ENCODE measurements at regions not wholly inside any gene's neighbourhood (a gene's known extent, or its start where the extent isn't known, plus 50 kb on each side); places are given as distances from the start of the nearest gene placed in this dataset.

GRCh38 chr15:46892621-46893160 is 824.6 kb upstream of the SEMA6D start:
- no peaks in the 10 kb centered on the region for H3K36me3 Mint-ChIP-seq (ENCODE audit: low read depth)
- no peaks in the 10 kb centered on the region for H3K4me1 Mint-ChIP-seq
- peaks cover 20% of the 10 kb centered on the region for H3K27me3 Mint-ChIP-seq (ENCODE audit: insufficient read depth)
- no peak overlapping the region for H3K27ac ChIP-seq (ENCODE audit: low read depth, low read length)
- no peak for DNase-seq
- H3K4me3 ChIP-seq (ENCODE audit: low read length) = no peak overlapping the region
- 91 to 100% methylated on average over 1 to 4 of the region's 4 CpGs for WGBS, 2 experiments (ENCODE audit: insufficient coverage in 1 of 2, insufficient read length in 1 of 2)
- H3K4me3 Mint-ChIP-seq = no peak overlapping the region
- H3K27me3 ChIP-seq (ENCODE audit: control insufficient read depth, insufficient read depth, low read length, poor library complexity, severe bottlenecking) = peaks cover 30% of the 10 kb centered on the region
- H3K4me1 ChIP-seq (ENCODE audit: control insufficient read depth, insufficient read depth, low read length) = no peaks in the 10 kb centered on the region
- H3K36me3 ChIP-seq (ENCODE audit: control insufficient read depth, insufficient read depth, low read length) = no peaks in the 10 kb centered on the region
- no peak overlapping the region for H3K27ac Mint-ChIP-seq
- no peaks in the 10 kb centered on the region for H3K9me3 ChIP-seq (ENCODE audit: control insufficient read depth, low read length)
- H3K9ac ChIP-seq (ENCODE audit: extremely low read depth, low read length, poor library complexity, severe bottlenecking) = no peak overlapping the region
- no peak for TF ChIP-seq CTCF (conservative IDR thresholded peaks at IDR 0.05)
- H3K9me3 Mint-ChIP-seq = no peaks in the 10 kb centered on the region

GRCh38 chr15:46894644-46895043 is 822.7 kb upstream of the SEMA6D start:
- no peak for TF ChIP-seq CTCF (conservative IDR thresholded peaks at IDR 0.05)
- Histone ChIP-seq H3K4me3 (ENCODE audit: low read length) (no peak overlapping the region), H3K27me3 (ENCODE audit: control insufficient read depth, insufficient read depth, low read length, poor library complexity, severe bottlenecking) (peaks cover 49% of the 10 kb centered on the region), H3K36me3 (ENCODE audit: control insufficient read depth, insufficient read depth, low read length) (no peaks in the 10 kb centered on the region), H3K4me1 (ENCODE audit: control insufficient read depth, insufficient read depth, low read length) (no peaks in the 10 kb centered on the region), H3K9ac (ENCODE audit: extremely low read depth, low read length, poor library complexity, severe bottlenecking) (no peak overlapping the region), H3K27ac (ENCODE audit: low read depth, low read length) (no peak overlapping the region), H3K9me3 (ENCODE audit: control insufficient read depth, low read length) (no peaks in the 10 kb centered on the region)
- no peak overlapping the region for H3K27ac Mint-ChIP-seq
- no peaks in the 10 kb centered on the region for H3K9me3 Mint-ChIP-seq
- no peaks in the 10 kb centered on the region for H3K36me3 Mint-ChIP-seq (ENCODE audit: low read depth)
- H3K4me1 Mint-ChIP-seq = no peaks in the 10 kb centered on the region
- H3K27me3 Mint-ChIP-seq (ENCODE audit: insufficient read depth) = peaks cover 37% of the 10 kb centered on the region
- no peak overlapping the region for H3K4me3 Mint-ChIP-seq
- DNase-seq = no peak
- WGBS, 2 experiments (ENCODE audit: insufficient coverage in 1 of 2, insufficient read length in 1 of 2) = 91 to 100% methylated on average over 2 to 10 of the region's 10 CpGs

GRCh38 chr15:46897266-46897665 is 820.0 kb upstream of the SEMA6D start:
- H3K9me3 ChIP-seq (ENCODE audit: control insufficient read depth, low read length) = no peaks in the 10 kb centered on the region

More at GRCh38 chr15:46897266-46897665, 820.0 kb upstream of the SEMA6D start:
- Histone ChIP-seq H3K27ac (ENCODE audit: low read depth, low read length) (no peak overlapping the region), H3K9ac (ENCODE audit: extremely low read depth, low read length, poor library complexity, severe bottlenecking) (no peak overlapping the region), H3K27me3 (ENCODE audit: control insufficient read depth, insufficient read depth, low read length, poor library complexity, severe bottlenecking) (peaks cover 76% of the 10 kb centered on the region), H3K4me3 (ENCODE audit: low read length) (no peak overlapping the region), H3K36me3 (ENCODE audit: control insufficient read depth, insufficient read depth, low read length) (no peaks in the 10 kb centered on the region), H3K4me1 (ENCODE audit: control insufficient read depth, insufficient read depth, low read length) (no peaks in the 10 kb centered on the region)
- no peaks in the 10 kb centered on the region for H3K36me3 Mint-ChIP-seq (ENCODE audit: low read depth)
- DNase-seq = no peak
- H3K9me3 Mint-ChIP-seq = no peaks in the 10 kb centered on the region
- H3K4me3 Mint-ChIP-seq = no peak overlapping the region
- H3K27me3 Mint-ChIP-seq (ENCODE audit: insufficient read depth) = peaks cover 62% of the 10 kb centered on the region
- 100% methylated on average over 1 of the region's 1 CpG; no CpG with 5 or more reads in 1 of the 2 experiments for WGBS, 2 experiments (ENCODE audit: insufficient coverage in 1 of 2, insufficient read length in 1 of 2)
- H3K4me1 Mint-ChIP-seq = no peaks in the 10 kb centered on the region
- no peak for TF ChIP-seq CTCF (conservative IDR thresholded peaks at IDR 0.05)
- no peak overlapping the region for H3K27ac Mint-ChIP-seq
